Prostate gland (tissue), 2 donors: ENCODE measurements at regions not wholly inside any gene's neighbourhood (a gene's known extent, or its start where the extent isn't known, plus 50 kb on each side); places are given as distances from the start of the nearest gene placed in this dataset.

Source experiments
- POLR2A ChIP-seq: fragments of 450-650 bp; IDR thresholded peaks from one replicate; pipeline ENCODE4 v1.6.1; 2016; ENCODE audit warnings: antibody characterized with exemption, mild to moderate bottlenecking
- TF ChIP-seq, protein P1 (sequence below), 4 experiments: fragments of 200-600 bp in 2 of 4; fragments of 450-650 bp in 2 of 4; sonication (generic) in 2 of 4; IDR thresholded peaks; 1 replicate in 3 of 4; 2 replicates in 1 of 4; pipeline ENCODE4 v1.5.1; 2016 to 2019; ENCODE audit warnings: antibody characterized with exemption in 4 of 4, mild to moderate bottlenecking in 2 of 4, moderate library complexity in 2 of 4

DNA sequence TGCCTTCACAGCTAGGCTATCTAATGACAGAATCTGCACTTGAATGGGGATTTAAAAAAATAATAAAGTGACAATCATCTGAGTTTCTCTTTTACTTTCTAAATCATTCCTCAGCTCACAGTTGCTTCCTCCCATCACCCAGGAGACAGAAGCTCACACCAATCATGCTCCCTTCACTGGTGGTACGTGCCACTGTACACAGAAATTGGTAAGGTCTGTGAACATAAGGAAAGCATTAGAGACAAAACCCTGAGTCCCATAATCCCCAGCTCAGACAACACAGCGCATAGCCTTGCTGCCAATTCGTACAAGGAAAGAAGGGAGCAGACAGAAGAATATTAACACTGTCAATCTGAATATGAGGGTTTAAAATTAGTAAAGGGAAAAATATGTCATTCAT is 133.1 kb downstream of the IDS start:
- TF ChIP-seq POLR2A = no peak
- TF ChIP-seq, protein P1, sequence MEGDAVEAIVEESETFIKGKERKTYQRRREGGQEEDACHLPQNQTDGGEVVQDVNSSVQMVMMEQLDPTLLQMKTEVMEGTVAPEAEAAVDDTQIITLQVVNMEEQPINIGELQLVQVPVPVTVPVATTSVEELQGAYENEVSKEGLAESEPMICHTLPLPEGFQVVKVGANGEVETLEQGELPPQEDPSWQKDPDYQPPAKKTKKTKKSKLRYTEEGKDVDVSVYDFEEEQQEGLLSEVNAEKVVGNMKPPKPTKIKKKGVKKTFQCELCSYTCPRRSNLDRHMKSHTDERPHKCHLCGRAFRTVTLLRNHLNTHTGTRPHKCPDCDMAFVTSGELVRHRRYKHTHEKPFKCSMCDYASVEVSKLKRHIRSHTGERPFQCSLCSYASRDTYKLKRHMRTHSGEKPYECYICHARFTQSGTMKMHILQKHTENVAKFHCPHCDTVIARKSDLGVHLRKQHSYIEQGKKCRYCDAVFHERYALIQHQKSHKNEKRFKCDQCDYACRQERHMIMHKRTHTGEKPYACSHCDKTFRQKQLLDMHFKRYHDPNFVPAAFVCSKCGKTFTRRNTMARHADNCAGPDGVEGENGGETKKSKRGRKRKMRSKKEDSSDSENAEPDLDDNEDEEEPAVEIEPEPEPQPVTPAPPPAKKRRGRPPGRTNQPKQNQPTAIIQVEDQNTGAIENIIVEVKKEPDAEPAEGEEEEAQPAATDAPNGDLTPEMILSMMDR (IDR thresholded peaks at IDR 0.05) = no peak
